ENCODE measurements at regions not wholly inside any gene's neighbourhood (a gene's known extent, or its start where the extent isn't known, plus 50 kb on each side); places are given as distances from the start of the nearest gene placed in this dataset.

- Histone ChIP-seq H4K20me1 (ENCODE audit: insufficient read depth, low read length) (no peaks in the 10 kb centered on the region), H3K79me2 (ENCODE audit: insufficient read depth, low read length) (no peaks in the 10 kb centered on the region), H3K27ac (ENCODE audit: low read length) (no peak overlapping the region), H3K27me3 (ENCODE audit: insufficient read depth, low read length, poor library complexity) (no peaks in the 10 kb centered on the region), H3K4me3 (ENCODE audit: low read depth in 1 of 2, low read length in 2 of 2) (no peak overlapping the region), H3K9me3 (ENCODE audit: insufficient read depth, low read length, severe bottlenecking) (peaks cover 11% of the 10 kb centered on the region), H3K36me3 (ENCODE audit: insufficient read depth, low read length) (no peaks in the 10 kb centered on the region), H3K9ac (ENCODE audit: low read depth, low read length) (no peak overlapping the region), H2AFZ (ENCODE audit: low read depth, low read length) (no peak overlapping the region), H3K4me2 (ENCODE audit: insufficient read depth, low read length) (no peak overlapping the region), H3K4me1 (ENCODE audit: insufficient read depth, low read length) (peaks cover 12% of the 10 kb centered on the region)
- no peak for DNase-seq
- TF ChIP-seq EZH2 (IDR thresholded peaks at IDR 0.05; ENCODE audit: borderline replicate concordance, low read depth, low read length, severe bottlenecking) (no peak), CTCF (IDR thresholded peaks at IDR 0.05; ENCODE audit: borderline replicate concordance, extremely low read depth, low read length, poor library complexity, severe bottlenecking) (no peak)
- no peak for ATAC-seq (ENCODE audit: insufficient read depth, low read depth)
Measured at GRCh38 chr7:155192961-155193640, 104.6 kb upstream of the INSIG1 start.

DNA sequence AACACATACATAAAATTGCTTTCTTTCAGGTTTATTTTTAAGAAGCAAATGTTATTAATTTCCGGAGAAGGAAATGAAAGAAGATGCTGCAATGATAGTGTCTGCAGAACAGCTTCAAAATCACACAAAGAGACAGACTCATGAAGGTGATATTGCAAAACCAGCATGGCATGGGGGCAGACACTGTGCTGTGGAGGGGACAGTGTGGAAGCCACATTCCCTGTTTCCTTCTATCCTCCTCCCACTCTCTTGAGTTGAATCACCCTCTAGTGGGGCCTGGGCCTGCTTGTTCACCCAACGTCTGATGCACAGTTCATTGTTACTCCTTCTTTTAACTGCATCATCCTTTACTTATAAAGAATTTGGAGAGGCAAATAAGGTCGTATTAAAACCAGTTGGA is 104.0 kb upstream of the INSIG1 start:
- Histone ChIP-seq H2AFZ (ENCODE audit: low read depth, low read length) (no peak overlapping the region), H3K27me3 (ENCODE audit: insufficient read depth, low read length, poor library complexity) (no peaks in the 10 kb centered on the region), H3K9ac (ENCODE audit: low read depth, low read length) (no peak overlapping the region), H3K4me3 (ENCODE audit: low read depth in 1 of 2, low read length in 2 of 2) (no peak overlapping the region), H3K4me1 (ENCODE audit: insufficient read depth, low read length) (peaks cover 6% of the 10 kb centered on the region), H3K36me3 (ENCODE audit: insufficient read depth, low read length) (no peaks in the 10 kb centered on the region), H3K9me3 (ENCODE audit: insufficient read depth, low read length, severe bottlenecking) (peaks cover 11% of the 10 kb centered on the region), H3K79me2 (ENCODE audit: insufficient read depth, low read length) (no peaks in the 10 kb centered on the region), H4K20me1 (ENCODE audit: insufficient read depth, low read length) (no peaks in the 10 kb centered on the region), H3K27ac (ENCODE audit: low read length) (no peak overlapping the region), H3K4me2 (ENCODE audit: insufficient read depth, low read length) (no peak overlapping the region)
- DNase-seq (no peak), ATAC-seq (ENCODE audit: insufficient read depth, low read depth) (no peak)
- TF ChIP-seq EZH2 (IDR thresholded peaks at IDR 0.05; ENCODE audit: borderline replicate concordance, low read depth, low read length, severe bottlenecking): no peak
- no peak for TF ChIP-seq CTCF (IDR thresholded peaks at IDR 0.05; ENCODE audit: borderline replicate concordance, extremely low read depth, low read length, poor library complexity, severe bottlenecking)

DNA sequence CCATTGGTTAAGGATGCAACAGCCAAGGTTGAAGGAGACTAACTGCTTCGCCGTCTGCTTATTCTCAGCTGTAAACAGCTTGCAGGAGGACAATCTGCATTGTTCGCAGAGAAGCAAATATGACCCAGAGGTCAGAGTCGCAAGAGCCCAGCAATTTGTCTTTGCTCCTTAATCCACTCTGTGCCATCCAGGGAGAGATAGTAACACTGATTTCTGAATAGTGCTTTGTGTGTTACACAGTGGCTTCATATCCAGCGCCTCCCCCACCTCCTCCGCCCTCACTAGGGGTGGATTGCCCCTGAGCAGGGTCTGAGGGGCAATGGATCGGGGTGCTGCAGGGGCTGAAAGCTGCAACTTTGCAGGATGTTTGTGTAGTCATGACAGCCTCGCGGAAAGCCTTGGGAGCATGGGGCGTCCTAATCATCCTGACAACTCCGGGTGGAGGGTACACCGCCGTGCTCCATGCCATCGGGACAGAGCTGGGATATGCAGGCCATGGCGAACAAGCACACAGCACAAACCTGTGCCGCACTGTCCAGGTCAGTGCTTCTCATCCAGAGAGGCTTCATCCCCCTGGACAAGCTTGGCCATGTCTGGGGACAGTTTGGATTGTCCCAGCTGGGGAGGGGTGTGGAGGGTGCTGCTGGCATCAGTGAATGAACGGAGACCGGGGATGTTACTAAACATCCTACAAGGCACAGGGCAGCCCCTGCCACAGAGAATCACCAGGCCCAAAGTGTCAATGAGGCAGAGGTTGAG is 103.1 kb upstream of the INSIG1 start:
- no peak for ATAC-seq (ENCODE audit: insufficient read depth, low read depth)
- H3K79me2 ChIP-seq (ENCODE audit: insufficient read depth, low read length): no peaks in the 10 kb centered on the region
- H3K27ac ChIP-seq (ENCODE audit: low read length): no peak overlapping the region
- peaks cover 4% of the 10 kb centered on the region for H3K4me1 ChIP-seq (ENCODE audit: insufficient read depth, low read length)
- TF ChIP-seq CTCF (IDR thresholded peaks at IDR 0.05; ENCODE audit: borderline replicate concordance, extremely low read depth, low read length, poor library complexity, severe bottlenecking) (no peak), EZH2 (IDR thresholded peaks at IDR 0.05; ENCODE audit: borderline replicate concordance, low read depth, low read length, severe bottlenecking) (no peak)
- no peak overlapping the region for H3K4me3 ChIP-seq (ENCODE audit: low read depth in 1 of 2, low read length in 2 of 2)
- no peak overlapping the region for H3K9ac ChIP-seq (ENCODE audit: low read depth, low read length)
- DNase-seq: no peak
- H3K9me3 ChIP-seq (ENCODE audit: insufficient read depth, low read length, severe bottlenecking): peaks cover 11% of the 10 kb centered on the region
- no peaks in the 10 kb centered on the region for H3K27me3 ChIP-seq (ENCODE audit: insufficient read depth, low read length, poor library complexity)
- H3K4me2 ChIP-seq (ENCODE audit: insufficient read depth, low read length): no peak overlapping the region
- H2AFZ ChIP-seq (ENCODE audit: low read depth, low read length): no peak overlapping the region
- no peaks in the 10 kb centered on the region for H3K36me3 ChIP-seq (ENCODE audit: insufficient read depth, low read length)
- H4K20me1 ChIP-seq (ENCODE audit: insufficient read depth, low read length): no peaks in the 10 kb centered on the region
